ENCODE measurements at regions not wholly inside any gene's neighbourhood (a gene's known extent, or its start where the extent isn't known, plus 50 kb on each side); places are given as distances from the start of the nearest gene placed in this dataset.
A peak's percentile ranks its signal among the peaks of the same experiment; 100 is the strongest.

DNA sequence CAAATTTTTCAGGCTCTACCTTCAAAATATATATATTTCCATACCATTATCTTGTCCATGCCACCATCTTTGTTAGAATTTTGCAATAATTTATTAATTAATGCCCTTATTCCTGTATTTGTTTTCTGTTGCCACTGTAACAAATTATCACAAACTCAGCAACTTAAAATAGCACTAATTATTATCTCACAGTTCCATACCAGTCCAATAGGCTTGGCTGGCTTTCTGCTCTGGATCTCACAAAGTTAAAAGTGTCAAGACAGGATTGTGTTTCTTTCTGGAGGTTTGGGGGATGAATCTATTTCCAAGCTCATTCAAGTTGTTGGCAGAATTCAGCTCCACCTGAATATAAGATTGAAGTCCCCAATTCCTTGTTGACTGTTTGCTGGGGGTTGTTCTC is 58.6 kb upstream of the SLC38A4 start:
- Histone ChIP-seq H3K9me2 (replicated peaks; ENCODE audit: low read length) (no peaks in the 10 kb centered on the region), H3K36me3 (ENCODE audit: low read depth, low read length) (no peaks in the 10 kb centered on the region), H2AFZ (ENCODE audit: low read length) (no peak overlapping the region), H3K4me3 (ENCODE audit: low read length) (no peak overlapping the region), H3K79me2 (ENCODE audit: low read length) (no peaks in the 10 kb centered on the region), H4K20me1 (ENCODE audit: low read length) (no peaks in the 10 kb centered on the region), H3K27ac (ENCODE audit: low read length) (no peak overlapping the region), H3K27me3 (ENCODE audit: low read length) (no peaks in the 10 kb centered on the region), H3K4me2 (ENCODE audit: low read length) (no peak overlapping the region), H3K4me1 (ENCODE audit: insufficient read depth, low read length) (peaks cover 6% of the 10 kb centered on the region; the same call in 1 of the 2 replicates), H3F3A (ENCODE audit: low read length, unreplicated experiment) (no peaks in the 10 kb centered on the region), H3K9ac (ENCODE audit: low read length) (no peak overlapping the region), H3K9me3 (ENCODE audit: low read length) (no peaks in the 10 kb centered on the region)
- ATAC-seq (no peak), DNase-seq (no peak)
- POLR2A ChIA-PET (ENCODE audit: unreplicated experiment), result no interaction called here
- CTCF ChIA-PET, result no interaction called here
- TF ChIP-seq EZH2phosphoT487 (IDR thresholded peaks at IDR 0.05; ENCODE audit: borderline replicate concordance, low read length), result no peak
- TF ChIP-seq, protein P1, sequence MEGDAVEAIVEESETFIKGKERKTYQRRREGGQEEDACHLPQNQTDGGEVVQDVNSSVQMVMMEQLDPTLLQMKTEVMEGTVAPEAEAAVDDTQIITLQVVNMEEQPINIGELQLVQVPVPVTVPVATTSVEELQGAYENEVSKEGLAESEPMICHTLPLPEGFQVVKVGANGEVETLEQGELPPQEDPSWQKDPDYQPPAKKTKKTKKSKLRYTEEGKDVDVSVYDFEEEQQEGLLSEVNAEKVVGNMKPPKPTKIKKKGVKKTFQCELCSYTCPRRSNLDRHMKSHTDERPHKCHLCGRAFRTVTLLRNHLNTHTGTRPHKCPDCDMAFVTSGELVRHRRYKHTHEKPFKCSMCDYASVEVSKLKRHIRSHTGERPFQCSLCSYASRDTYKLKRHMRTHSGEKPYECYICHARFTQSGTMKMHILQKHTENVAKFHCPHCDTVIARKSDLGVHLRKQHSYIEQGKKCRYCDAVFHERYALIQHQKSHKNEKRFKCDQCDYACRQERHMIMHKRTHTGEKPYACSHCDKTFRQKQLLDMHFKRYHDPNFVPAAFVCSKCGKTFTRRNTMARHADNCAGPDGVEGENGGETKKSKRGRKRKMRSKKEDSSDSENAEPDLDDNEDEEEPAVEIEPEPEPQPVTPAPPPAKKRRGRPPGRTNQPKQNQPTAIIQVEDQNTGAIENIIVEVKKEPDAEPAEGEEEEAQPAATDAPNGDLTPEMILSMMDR (conservative IDR thresholded peaks at IDR 0.05; ENCODE audit: low read depth, low read length), result no peak
- TF ChIP-seq EZH2 (IDR thresholded peaks at IDR 0.05; ENCODE audit: low read length, unreplicated experiment), result no peak
- intact Hi-C loops (cut with micrococcal nuclease), result no loop called here
- no TSS peak for BruUV-seq (replicated peaks)

GRCh38 chr12:46886541-46887041 is 60.8 kb upstream of the SLC38A4 start:
- H3K4me3 ChIP-seq (ENCODE audit: low read length), result no peak overlapping the region
- H2AFZ ChIP-seq (ENCODE audit: low read length), result no peak overlapping the region
- DNase-seq, result peak; percentile 54
- H3K9me2 ChIP-seq (replicated peaks; ENCODE audit: low read length), result no peaks in the 10 kb centered on the region
- H3K27ac ChIP-seq (ENCODE audit: low read length), result no peak overlapping the region
- H3K27me3 ChIP-seq (ENCODE audit: low read length), result no peaks in the 10 kb centered on the region
- no peaks in the 10 kb centered on the region for H3K79me2 ChIP-seq (ENCODE audit: low read length)
- ATAC-seq, result peak; percentile 77
- intact Hi-C loops (cut with micrococcal nuclease), result no loop called here
- 0 out of 2 replicates have a peak overlapping the region, but pooled peaks have one; percentile 28 for H3K4me2 ChIP-seq (ENCODE audit: low read length)
- no TSS peak for BruUV-seq (replicated peaks)
- TF ChIP-seq, protein P1 (conservative IDR thresholded peaks at IDR 0.05; ENCODE audit: low read depth, low read length), result no peak
- TF ChIP-seq EZH2phosphoT487 (IDR thresholded peaks at IDR 0.05; ENCODE audit: borderline replicate concordance, low read length), result no peak
- no peak for TF ChIP-seq EZH2 (IDR thresholded peaks at IDR 0.05; ENCODE audit: low read length, unreplicated experiment)
- ChIA-PET POLR2A (ENCODE audit: unreplicated experiment) (interaction anchor here (0.6 kb wide), 1 partner anchor 544 kb away, joined by 7 read pairs; no protein-coding TSS in a partner anchor), CTCF (no interaction called here)
- H3K9me3 ChIP-seq (ENCODE audit: low read length), result no peaks in the 10 kb centered on the region
- H3K4me1 ChIP-seq (ENCODE audit: insufficient read depth, low read length), result peaks cover 6% of the 10 kb centered on the region; the same call in 1 of the 2 replicates
- no peaks in the 10 kb centered on the region for H3K36me3 ChIP-seq (ENCODE audit: low read depth, low read length)
- H3K9ac ChIP-seq (ENCODE audit: low read length), result no peak overlapping the region
- no peaks in the 10 kb centered on the region for H3F3A ChIP-seq (ENCODE audit: low read length, unreplicated experiment)
- H4K20me1 ChIP-seq (ENCODE audit: low read length), result no peaks in the 10 kb centered on the region

GRCh38 chr12:46887870-46888269 is 62.1 kb upstream of the SLC38A4 start:
- ChIA-PET CTCF (no interaction called here), POLR2A (ENCODE audit: unreplicated experiment) (no interaction called here)
- peaks cover 6% of the 10 kb centered on the region; the same call in 1 of the 2 replicates for H3K4me1 ChIP-seq (ENCODE audit: insufficient read depth, low read length)
- H4K20me1 ChIP-seq (ENCODE audit: low read length), result no peaks in the 10 kb centered on the region
- no TSS peak for BruUV-seq (replicated peaks)
- H3K4me3 ChIP-seq (ENCODE audit: low read length), result no peak overlapping the region
- H3K4me2 ChIP-seq (ENCODE audit: low read length), result no peak overlapping the region
- no peak for TF ChIP-seq EZH2 (IDR thresholded peaks at IDR 0.05; ENCODE audit: low read length, unreplicated experiment)
- TF ChIP-seq, protein P1 (conservative IDR thresholded peaks at IDR 0.05; ENCODE audit: low read depth, low read length), result no peak
- no peak for ATAC-seq
- H3K79me2 ChIP-seq (ENCODE audit: low read length), result no peaks in the 10 kb centered on the region
- intact Hi-C loops (cut with micrococcal nuclease), result no loop called here
- no peaks in the 10 kb centered on the region for H3F3A ChIP-seq (ENCODE audit: low read length, unreplicated experiment)
- H3K27ac ChIP-seq (ENCODE audit: low read length), result no peak overlapping the region
- no peaks in the 10 kb centered on the region for H3K27me3 ChIP-seq (ENCODE audit: low read length)
- H3K9me3 ChIP-seq (ENCODE audit: low read length), result no peaks in the 10 kb centered on the region
- no peak for DNase-seq
- no peak overlapping the region for H2AFZ ChIP-seq (ENCODE audit: low read length)
- no peaks in the 10 kb centered on the region for H3K36me3 ChIP-seq (ENCODE audit: low read depth, low read length)
- H3K9ac ChIP-seq (ENCODE audit: low read length), result no peak overlapping the region
- H3K9me2 ChIP-seq (replicated peaks; ENCODE audit: low read length), result no peaks in the 10 kb centered on the region

All from PC-3 (cell line).